ENCODE measurements at regions not wholly inside any gene's neighbourhood (a gene's known extent, or its start where the extent isn't known, plus 50 kb on each side); places are given as distances from the start of the nearest gene placed in this dataset.
A peak's percentile ranks its signal among the peaks of the same experiment; 100 is the strongest.

DNA sequence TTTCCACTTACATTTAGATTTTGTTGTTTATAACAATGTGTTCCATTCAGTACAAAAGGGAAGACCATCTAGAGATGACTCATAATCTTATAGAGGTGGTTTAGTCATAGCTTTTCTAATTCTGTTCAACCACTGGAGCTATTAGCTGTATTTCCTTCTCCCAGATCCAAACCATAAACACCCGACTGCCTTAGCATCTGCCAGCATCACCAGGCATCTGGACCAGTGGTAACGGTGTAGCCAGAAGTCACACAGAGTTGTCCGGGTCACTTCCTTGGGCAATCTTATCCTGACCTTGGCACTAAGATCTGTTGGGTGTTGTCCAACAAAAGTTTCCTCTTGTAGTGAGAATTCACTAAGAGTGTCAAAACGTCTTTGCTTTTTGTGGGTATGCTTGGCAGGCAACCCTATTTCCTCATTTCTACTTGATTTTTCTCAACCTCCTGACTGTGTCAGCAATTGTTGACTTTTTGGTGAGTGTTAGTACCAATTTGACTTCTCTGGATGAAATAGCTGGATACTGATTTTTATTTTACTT, 372.1 kb upstream of the B3GALT2 start:
- peak; percentile 33 for DNase-seq (ENCODE audit: low read depth)

GRCh38 chr1:193555662-193556441, 369.4 kb upstream of the B3GALT2 start:
- no peak for DNase-seq (ENCODE audit: low read depth)

DNA sequence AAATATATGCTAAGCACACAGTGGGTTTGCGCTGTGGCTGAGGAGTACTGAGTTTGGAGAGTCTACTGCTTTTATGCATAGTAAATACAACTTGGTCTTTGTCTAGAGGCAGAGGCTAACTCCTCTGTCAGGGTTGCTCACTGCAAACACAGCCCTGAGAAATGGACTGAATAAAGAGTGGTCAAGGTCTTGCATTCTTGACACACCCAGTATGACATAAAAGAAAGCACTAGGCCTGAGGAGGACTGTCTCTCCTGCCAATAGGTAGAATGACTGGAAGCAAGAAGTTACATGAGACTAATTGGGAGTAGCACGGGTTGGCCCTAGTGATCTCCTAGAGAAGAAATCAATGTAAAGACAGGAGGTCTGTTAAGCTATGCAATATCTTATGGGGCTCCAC, 367.2 kb upstream of the B3GALT2 start:
- DNase-seq (ENCODE audit: low read depth) = no peak

DNA sequence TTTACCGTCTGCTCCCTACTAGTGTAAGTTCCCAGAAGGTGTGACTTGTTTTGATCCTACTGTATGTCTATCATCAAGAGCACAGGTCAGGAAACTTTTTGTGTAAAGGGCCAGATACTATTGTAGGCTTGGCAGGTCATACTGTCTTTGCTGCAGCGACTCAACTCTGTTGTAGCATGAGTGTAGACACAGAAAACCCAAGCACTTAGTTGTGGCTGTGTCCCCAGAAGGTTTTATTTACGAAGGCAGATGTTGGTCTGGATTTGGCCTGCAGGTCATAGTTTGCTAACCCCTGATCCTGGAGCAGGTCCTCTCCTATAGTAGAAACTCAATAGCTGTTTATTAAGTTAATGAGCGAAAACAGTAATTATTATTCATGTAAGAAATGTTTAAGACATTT, 365.9 kb upstream of the B3GALT2 start:
- no peak for DNase-seq (ENCODE audit: low read depth)

- no peak for DNase-seq (ENCODE audit: low read depth)
These were observed 362.7 kb upstream of the B3GALT2 start for GRCh38 chr1:193549081-193549480.

DNA sequence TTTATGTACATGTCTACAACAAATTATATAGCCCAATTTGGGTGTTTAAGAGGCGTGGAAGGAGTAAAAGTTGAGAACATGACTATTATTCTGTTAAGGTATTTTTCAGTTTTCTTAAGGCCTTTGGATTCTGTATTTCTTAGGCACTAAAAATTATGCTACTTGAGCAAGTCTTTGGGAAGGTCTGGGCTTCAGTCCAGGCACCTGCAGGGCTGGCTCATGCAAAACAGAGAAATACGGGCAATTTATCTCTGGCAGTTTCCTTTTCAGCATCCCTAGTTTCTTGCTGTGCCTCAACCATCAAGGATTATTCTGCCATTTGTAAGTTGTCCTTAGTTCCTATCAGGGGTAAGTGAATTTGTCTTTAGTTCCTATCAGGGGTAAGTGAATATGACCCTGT, 358.8 kb upstream of the B3GALT2 start:
- no peak for DNase-seq (ENCODE audit: low read depth)

DNA sequence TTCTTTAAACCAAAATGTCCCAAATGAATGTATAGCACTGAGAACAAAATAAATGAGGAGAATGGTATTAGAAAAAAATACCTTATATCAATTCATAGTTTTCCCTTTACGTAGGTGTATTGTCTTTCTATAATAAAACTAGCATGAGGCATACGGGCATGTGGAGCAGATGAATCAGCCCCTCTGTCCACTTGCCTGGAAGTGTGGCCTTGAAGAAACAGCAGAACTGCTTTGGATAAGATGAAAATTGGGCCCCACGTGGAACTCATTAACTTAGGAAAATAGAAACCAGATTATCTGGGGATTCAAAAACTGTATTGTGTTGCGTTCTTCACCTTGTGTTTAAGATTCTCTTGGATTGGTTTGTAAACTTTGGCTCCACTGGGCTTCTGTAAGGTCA, 356.8 kb upstream of the B3GALT2 start:
- no peak for DNase-seq (ENCODE audit: low read depth)

- DNase-seq (ENCODE audit: low read depth) = no peak
These were observed 356.3 kb upstream of the B3GALT2 start for GRCh38 chr1:193542690-193543089.

GRCh38 chr1:193540511-193540910, 354.1 kb upstream of the B3GALT2 start:
- no peak for DNase-seq (ENCODE audit: low read depth)

DNA sequence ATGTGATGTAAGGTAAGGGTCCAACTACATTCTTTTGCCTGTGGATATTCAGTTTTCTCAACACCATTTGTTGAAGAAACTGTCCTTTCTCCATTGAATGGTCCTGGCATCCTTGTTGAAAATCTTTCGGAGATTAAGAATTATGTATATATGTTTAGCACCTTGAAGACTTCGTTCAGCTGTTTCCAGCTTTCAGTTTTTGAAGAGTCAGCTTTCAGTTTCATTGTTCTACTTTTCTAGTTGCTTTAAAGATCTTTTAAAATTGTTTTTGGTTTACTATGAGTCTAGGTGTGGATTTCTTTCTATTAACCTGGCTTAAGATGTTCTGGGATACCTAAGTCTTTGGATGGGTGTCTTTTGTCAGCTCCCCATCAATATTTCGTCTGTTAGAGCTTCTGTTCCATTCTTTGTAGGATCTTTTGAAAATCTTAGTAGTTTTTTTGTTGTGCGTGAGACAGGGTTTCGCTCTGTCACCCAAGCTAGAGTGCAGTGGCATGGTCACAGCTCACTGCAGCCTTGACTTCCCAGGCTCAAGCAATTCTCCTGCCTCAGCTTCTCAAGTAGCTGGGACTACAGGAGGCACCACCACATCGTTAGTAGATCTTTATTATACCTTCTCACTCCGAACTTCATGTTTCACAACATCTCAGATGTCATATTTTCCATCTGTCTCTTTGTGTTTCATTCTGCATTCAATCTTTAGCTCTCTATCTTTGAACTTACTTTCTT, 353.5 kb upstream of the B3GALT2 start:
- no peak for DNase-seq (ENCODE audit: low read depth)

GRCh38 chr1:193538680-193539079, 352.3 kb upstream of the B3GALT2 start:
- DNase-seq (ENCODE audit: low read depth) = no peak

GRCh38 chr1:193538003-193538354, 351.6 kb upstream of the B3GALT2 start:
- no peak for DNase-seq (ENCODE audit: low read depth)

- DNase-seq (ENCODE audit: low read depth) = no peak
These were observed 351.0 kb upstream of the B3GALT2 start for GRCh38 chr1:193537266-193538002.

GRCh38 chr1:193533853-193534252, 347.4 kb upstream of the B3GALT2 start:
- DNase-seq (ENCODE audit: low read depth) = no peak

DNA sequence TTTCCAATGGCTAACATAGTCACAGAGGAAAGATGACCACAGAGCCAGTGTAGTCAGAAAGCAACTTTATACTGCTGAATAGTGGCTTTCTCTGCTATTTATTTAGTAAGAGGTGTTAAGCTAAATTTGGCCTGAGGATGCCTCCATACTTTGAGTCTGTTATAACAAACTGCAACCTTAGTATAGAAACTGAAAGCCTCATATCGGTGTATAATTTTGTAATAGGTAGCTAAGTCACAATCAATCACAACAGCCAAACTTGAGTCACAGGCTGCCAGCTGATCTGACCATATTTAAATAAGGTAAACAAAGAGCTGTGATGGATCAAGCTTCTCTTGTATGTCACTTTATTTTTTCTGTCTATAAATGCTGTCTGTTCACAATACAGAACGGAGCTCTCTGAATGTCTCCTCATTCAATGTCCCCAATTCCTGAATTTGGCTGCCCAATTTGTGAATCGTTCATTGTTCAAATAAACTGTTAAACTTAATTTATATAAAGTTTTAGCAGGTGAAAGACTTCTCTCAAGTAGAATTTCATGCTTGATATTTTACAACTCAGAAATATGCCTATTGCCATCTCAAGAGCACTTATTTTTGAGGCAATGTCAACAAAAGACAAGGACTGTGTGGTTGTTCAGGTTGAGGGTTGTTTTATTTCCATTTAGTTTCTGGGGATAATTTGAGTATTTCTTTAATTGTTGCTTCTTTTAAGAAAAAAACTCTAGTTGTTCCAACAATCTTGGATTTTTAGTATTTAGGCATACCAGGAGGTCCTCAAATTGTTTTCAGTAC, 339.7 kb upstream of the B3GALT2 start:
- DNase-seq (ENCODE audit: low read depth) = no peak

DNA sequence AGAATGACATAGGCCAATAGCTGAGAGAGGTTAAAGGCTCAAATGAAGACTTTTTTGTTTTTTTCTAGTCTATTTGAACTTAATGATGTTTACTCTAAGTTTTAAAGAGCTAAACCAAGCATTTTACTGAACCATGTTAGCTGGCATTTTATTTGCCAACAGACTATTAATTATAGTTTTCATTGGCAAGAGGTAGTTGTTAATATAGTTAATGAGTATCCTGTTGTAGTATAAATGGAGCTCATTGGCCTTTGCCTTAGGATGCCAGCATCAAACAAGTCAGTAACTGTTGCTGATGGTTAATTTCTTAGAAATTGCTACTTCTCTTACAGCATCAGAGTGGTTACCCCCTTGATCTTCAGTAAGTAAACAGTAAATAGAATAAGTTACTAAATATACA, 339.0 kb upstream of the B3GALT2 start:
- no peak for DNase-seq (ENCODE audit: low read depth)

GRCh38 chr1:193524616-193525015, 338.2 kb upstream of the B3GALT2 start:
- DNase-seq (ENCODE audit: low read depth) = no peak

GRCh38 chr1:193524021-193524420, 337.6 kb upstream of the B3GALT2 start:
- DNase-seq (ENCODE audit: low read depth) = no peak

DNA sequence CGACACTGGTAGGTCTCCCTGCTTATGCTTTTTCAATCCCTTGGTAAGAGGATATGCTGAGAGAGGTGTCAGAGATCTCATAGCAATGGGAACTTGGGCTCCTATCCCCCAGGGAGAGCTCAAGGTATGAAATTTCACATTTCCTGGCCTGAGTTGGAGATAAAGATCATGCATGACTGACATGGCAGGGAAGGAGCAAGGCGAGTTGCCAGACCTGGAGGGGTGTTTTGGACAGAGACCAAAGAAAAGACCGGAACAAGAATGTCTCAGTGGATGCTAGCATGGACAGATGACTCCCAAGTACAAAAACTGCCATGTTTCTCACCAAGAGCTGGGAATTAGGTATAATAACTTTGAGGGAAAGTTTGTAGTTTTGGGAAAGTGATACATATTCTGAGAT, 334.1 kb upstream of the B3GALT2 start:
- DNase-seq (ENCODE audit: low read depth) = no peak

DNA sequence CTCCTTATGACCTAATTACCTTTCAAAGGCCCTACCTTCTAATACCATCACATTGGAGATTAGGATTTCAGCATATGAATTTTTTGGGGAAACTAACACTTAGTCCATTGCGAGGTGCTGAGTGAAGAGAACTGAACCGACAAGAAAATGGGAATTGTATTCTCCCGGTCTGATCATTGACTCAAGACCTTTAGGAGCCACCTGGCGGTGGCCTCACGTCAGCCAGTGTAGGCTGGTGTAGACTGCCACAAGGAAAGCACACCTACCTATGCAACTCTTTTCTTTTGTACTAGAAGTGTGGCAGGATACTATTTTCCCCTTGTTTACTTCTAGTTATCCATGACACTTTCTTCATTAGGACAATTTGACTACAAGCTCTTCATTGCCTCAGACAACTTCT, 333.5 kb upstream of the B3GALT2 start:
- DNase-seq (ENCODE audit: low read depth) = no peak

DNA sequence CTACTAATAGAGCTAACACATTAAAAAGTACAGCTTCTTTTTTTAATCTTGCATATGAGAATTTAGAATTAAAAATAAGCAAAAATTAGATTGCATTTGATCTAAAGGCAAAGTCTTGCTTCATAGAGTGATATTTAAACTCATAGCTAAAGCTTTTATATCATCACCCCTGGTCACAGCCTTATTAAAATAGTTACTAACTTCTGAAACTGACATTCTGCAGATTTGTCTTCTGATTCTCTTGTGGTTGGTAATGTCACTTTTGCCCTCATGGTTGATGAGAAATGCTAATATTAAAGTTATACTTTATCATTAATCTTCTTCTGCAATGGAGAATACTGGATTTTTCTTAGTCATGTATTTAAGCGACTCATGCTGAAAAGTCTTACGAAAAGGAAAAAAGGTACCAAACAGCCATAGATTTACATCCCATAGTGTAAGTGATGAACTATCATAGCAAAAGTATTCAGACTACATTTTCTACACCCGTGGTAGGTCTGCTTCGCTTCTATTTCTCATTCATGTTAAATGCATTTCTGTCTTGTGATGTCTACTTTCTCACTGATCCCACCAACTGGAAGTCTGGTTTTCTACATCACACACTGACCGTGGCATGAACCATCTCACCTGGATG, 330.5 kb upstream of the B3GALT2 start:
- DNase-seq (ENCODE audit: low read depth) = no peak

Measured in HS-27A (cell line).